Activated CD4-positive, CD25-positive, alpha-beta regulatory T cell (primary cell): ENCODE measurements at regions not wholly inside any gene's neighbourhood (a gene's known extent, or its start where the extent isn't known, plus 50 kb on each side); places are given as distances from the start of the nearest gene placed in this dataset.

Experiments
- DNase-seq, 4 experiments: peaks; one replicate each; lab custom pipeline; 2025; lab: John Stamatoyannopoulos, UW

DNA sequence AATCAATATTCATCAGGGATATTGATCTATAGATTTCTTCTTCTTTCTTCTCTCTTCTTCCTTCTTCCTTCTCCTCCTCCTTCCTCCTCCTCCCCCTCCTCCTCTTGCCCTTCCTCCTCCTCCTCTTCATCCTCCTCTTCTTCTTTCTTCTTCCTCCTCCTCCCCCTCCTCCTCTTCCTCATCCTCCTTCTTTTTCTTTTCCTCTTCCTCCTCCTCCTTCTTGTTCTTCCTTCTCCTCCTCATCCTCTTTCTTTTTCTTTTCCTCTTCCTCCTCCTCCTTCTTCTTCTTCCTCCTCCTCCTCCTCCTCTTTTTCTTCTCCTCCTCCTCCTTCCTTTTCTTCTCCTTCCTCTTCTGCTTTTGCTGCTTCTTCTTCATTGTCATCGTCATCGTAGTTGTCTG lies 52.4 kb upstream of the SERINC1 start:
- DNase-seq = no peak

DNA sequence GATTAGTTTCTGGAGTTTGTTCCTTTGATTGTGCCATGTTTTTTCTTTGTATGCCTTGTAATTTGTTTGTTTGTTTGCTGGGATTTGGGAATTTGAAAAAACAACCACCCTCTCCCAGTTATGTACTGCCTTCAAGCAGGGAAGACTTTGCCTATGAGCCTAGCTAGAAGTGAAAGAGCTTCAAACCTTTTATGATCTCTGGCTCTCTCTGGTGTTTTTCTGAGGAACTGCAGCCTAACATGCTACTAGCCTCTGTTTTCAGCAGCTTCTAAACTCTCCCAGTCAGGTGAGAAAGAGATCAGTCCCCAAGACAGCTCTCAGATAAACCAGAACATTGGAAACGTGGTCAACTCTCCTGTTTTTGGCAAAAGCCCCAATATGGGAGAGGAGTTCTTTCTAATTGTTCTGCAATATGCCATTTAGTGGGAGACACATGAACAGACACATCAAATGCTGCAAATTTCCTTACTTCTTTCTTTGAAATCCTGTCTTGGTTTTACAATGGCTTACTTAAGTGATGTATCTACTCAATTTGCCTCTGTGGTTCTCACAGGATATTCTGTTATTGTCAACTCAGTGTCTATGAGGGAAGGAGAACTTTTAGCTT lies 58.9 kb upstream of the SERINC1 start:
- DNase-seq = peak in 3 of 4 experiments; percentile 12 to 20 (median 13)

DNA sequence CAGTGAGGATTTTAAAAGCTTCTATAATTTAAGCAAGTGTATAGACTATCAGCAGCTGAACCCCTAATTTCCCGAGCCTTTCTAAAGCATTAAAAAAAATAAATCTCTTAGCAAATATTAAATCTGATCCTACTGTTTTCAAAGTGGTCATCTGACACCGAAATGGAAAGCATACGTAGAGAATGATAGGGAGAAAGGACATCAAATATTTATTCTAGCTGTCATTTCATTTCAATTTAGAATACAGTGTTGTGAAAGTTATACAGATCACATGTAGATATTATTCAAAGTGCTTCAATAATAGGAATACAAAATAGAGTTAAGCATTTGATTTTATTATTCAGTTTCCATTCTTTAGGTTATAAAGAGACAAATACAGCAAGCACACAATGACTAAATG lies 61.9 kb upstream of the PKIB start:
- DNase-seq = no peak

DNA sequence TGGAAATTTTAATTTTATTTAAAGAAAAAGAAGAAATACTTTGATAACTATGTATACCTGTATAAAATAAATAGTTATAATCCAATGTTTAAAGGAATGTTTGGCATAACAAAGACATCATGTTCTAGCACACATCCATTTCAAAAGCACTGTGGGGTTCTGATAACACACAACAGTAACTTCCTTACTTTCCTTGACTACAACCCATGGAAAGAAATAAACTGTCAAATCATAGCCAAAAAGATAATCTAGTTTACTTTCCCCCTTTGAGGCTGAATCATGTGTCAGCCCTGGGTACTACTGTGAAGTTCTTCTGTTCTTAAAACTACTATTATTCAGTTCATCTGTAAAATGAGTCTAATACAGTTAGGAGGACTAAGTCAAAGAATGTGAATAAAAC lies 61.4 kb upstream of the PKIB start:
- DNase-seq = no peak

DNA sequence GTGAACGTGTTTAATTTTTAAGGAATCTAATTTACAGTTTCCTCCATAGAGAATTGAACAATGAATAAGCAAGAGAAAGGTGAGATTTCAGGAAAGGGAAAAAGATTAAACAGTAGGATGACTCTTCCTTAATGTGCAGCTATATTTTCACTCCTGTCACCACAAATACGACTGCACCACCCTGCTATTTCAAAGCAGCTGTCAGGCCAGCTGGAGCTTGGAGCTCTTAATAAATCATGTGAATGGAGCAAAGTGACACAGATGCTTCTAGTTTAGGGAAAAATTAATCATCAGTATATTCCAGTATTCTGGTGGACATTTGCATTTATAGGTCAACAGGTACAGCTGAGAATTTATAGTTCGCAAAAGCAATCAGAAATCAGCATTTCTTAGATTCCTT lies 56.5 kb upstream of the PKIB start:
- no peak for DNase-seq

DNA sequence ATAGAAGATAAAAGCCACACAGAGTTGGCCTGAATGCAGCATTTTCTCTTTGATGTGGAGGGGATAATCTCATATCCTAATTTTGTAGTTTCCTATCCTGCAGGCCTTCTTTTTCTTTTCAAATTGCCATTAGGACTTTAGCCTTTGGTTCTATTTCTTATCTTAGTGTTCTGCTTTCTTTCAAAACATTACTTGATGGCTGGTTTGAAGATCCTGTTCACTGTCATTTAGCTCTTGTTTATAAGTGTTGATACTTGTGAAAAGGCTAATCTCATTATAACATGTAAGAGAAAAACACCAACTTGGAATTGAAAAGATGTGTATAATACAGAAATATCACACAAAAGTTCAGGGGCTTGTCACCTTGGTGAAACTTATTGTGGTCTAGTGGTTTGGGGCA lies 54.6 kb upstream of the PKIB start:
- DNase-seq = no peak

DNA sequence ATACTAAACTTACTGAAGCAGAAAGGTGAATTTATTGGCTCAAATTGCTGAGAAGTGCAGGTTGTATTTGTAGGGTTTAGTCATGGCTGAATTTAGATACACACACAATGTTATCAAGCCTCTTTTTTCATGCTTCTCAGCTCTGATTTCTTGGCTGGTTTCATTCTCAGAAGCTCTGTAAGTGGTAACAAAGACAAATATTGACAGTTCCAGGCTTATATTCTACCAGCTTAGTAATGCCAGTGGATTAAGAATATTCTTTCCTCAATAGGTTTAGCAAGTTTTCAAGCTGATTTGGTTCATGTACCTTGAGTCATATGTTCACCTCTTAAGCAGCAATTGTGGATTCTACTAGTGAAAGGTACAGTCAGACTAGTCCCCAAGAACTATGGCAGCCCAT lies 52.1 kb upstream of the PKIB start:
- no peak for DNase-seq
